SK-N-SH (cell line): ENCODE measurements at regions not wholly inside any gene's neighbourhood (a gene's known extent, or its start where the extent isn't known, plus 50 kb on each side); places are given as distances from the start of the nearest gene placed in this dataset.

ENCODE experiments used
- CTCF ChIP-seq: fragments of 200-600 bp; sonication (generic); IDR thresholded peaks from 2 replicates; pipeline ENCODE4 v1.6.1; 2017; ENCODE audit warnings: antibody characterized with exemption, mild to moderate bottlenecking, moderate library complexity
- RFX5 ChIP-seq: IDR thresholded peaks from 2 replicates; pipeline ENCODE4 v1.6.1; 2012; ENCODE audit warnings: mild to moderate bottlenecking, improper control_type of control experiment, low read length
- SIN3A ChIP-seq: IDR thresholded peaks from 2 replicates; pipeline ENCODE4 v1.6.1; 2012; ENCODE audit warnings: low read depth, mild to moderate bottlenecking, low read length, moderate library complexity, borderline replicate concordance
- TAF1 ChIP-seq: IDR thresholded peaks from 2 replicates; pipeline ENCODE4 v1.6.1; 2012; ENCODE audit warnings: low read depth, mild to moderate bottlenecking, low read length, moderate library complexity, borderline replicate concordance
- USF1 ChIP-seq: IDR thresholded peaks from 2 replicates; pipeline ENCODE4 v1.4.0; 2012; ENCODE audit warnings: low read depth, borderline replicate concordance
- USF2 ChIP-seq: fragments of 150-350 bp; IDR thresholded peaks from 2 replicates; pipeline ENCODE4 v1.6.1; 2017; ENCODE audit warnings: antibody characterized with exemption, low read length, low read depth, borderline replicate concordance

- TF ChIP-seq USF2 (no peak), SIN3A (no peak), CTCF (no peak), USF1 (no peak), RFX5 (no peak), TAF1 (no peak)
Measured at GRCh38 chr5:154590093-154590724, 112.2 kb upstream of the HAND1 start.
